ENCODE measurements at regions not wholly inside any gene's neighbourhood (a gene's known extent, or its start where the extent isn't known, plus 50 kb on each side); places are given as distances from the start of the nearest gene placed in this dataset.

DNA sequence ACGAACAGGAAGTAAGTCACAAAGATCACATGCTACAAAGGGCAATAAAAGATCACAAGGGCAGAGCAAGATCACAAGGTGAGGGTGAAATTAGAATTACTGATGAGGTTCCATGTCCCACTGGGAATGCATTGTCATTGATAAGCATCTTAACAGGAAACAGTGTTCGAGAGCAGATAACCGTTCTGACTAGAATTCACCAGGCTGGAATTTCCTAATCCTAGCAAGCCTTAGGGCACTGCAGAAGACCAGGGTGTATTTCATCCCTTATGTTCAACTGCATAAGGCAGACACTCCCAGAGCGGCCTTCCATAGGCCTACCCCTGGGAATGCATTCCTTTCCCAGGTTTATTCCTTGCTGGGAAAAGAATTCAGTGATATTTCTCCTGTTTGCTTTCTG, 980.6 kb upstream of the LCORL start:
- peaks cover 0 to 19% (median 3%) of the 10 kb centered on the region in 7 donors for H3K9me3 Mint-ChIP-seq
- no peak overlapping the region for H3K4me2 ChIP-seq (replicated peaks; ENCODE audit: extremely low read depth, low read length, poor library complexity, severe bottlenecking)
- H3K36me3 Mint-ChIP-seq = no peaks in the 10 kb centered on the region
- no peak overlapping the region for H3K27ac ChIP-seq (ENCODE audit: low read depth in 1 of 2, low read length in 2 of 2)
- no peaks in the 10 kb centered on the region for H3K4me1 ChIP-seq (ENCODE audit: control insufficient read depth in 1 of 2, insufficient read depth in 2 of 2, low read length in 2 of 2)
- intact Hi-C loops (cut with micrococcal nuclease) = no loop called here
- H3K4me3 ChIP-seq (replicated peaks in 1 of 3; ENCODE audit: low read depth in 2 of 3, low read length in 3 of 3) = no peak overlapping the region
- WGBS (ENCODE audit: insufficient coverage) = 93% methylated on average over 4 of the region's 4 CpGs
- H3K27me3 ChIP-seq (ENCODE audit: control insufficient read depth in 2 of 2, insufficient read depth in 2 of 2, low read length in 2 of 2) = no peaks in the 10 kb centered on the region
- H3K79me2 ChIP-seq (ENCODE audit: insufficient read depth, low read length) = no peaks in the 10 kb centered on the region
- no peak for DNase-seq
- no peak overlapping the region for H3K9ac ChIP-seq (ENCODE audit: insufficient read depth, low read length, poor library complexity, severe bottlenecking)
- H3K4me1 Mint-ChIP-seq = no peaks in the 10 kb centered on the region
- H4K20me1 ChIP-seq (ENCODE audit: insufficient read depth, low read length) = no peaks in the 10 kb centered on the region
- H2AFZ ChIP-seq (ENCODE audit: insufficient read depth, low read depth, low read length, poor library complexity, severe bottlenecking) = no peak overlapping the region
- peaks cover 0 to 4% (median 0%) of the 10 kb centered on the region in 3 donors for H3K27me3 Mint-ChIP-seq (ENCODE audit: low read depth in 3 of 3)
- H3K4me3 Mint-ChIP-seq = no peak overlapping the region
- no peak overlapping the region for H3K27ac Mint-ChIP-seq
- peaks cover 0 to 8% of the 10 kb centered on the region in 2 donors for H3K9me3 ChIP-seq (replicated peaks in 1 of 2; ENCODE audit: control insufficient read depth in 1 of 2, insufficient read depth in 1 of 2, low read length in 2 of 2)
- TF ChIP-seq, protein P1, sequence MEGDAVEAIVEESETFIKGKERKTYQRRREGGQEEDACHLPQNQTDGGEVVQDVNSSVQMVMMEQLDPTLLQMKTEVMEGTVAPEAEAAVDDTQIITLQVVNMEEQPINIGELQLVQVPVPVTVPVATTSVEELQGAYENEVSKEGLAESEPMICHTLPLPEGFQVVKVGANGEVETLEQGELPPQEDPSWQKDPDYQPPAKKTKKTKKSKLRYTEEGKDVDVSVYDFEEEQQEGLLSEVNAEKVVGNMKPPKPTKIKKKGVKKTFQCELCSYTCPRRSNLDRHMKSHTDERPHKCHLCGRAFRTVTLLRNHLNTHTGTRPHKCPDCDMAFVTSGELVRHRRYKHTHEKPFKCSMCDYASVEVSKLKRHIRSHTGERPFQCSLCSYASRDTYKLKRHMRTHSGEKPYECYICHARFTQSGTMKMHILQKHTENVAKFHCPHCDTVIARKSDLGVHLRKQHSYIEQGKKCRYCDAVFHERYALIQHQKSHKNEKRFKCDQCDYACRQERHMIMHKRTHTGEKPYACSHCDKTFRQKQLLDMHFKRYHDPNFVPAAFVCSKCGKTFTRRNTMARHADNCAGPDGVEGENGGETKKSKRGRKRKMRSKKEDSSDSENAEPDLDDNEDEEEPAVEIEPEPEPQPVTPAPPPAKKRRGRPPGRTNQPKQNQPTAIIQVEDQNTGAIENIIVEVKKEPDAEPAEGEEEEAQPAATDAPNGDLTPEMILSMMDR (IDR thresholded peaks at IDR 0.05) = no peak
- H3K36me3 ChIP-seq (replicated peaks in 1 of 2; ENCODE audit: control insufficient read depth in 1 of 2, insufficient read depth in 2 of 2, low read length in 2 of 2) = no peaks in the 10 kb centered on the region

DNA sequence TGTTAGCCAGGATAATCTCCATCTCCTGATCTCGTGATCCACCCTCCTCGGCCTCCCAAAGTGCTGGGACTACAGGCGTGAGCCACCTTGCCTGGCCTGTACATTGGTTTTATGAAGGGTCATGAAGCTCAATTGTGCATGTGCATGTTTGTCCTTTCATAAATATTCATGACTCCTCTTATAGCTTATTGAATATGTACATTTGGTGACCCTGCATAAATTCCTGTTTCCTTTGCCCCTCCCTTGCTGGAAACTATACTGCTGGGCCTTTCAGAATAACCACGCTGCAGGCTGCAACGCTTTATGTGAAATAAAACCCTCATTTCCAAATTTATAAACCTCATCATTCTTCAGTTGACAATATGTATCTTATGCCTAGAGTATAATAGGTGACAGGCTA, 978.0 kb upstream of the LCORL start:
- H3K27ac ChIP-seq (ENCODE audit: low read depth in 1 of 2, low read length in 2 of 2) = no peak overlapping the region
- Mint-ChIP-seq H3K9me3 (peaks cover 0 to 21% (median 8%) of the 10 kb centered on the region in 7 donors), H3K4me3 (no peak overlapping the region), H3K27me3 (ENCODE audit: low read depth in 3 of 3) (peaks cover 0 to 4% (median 0%) of the 10 kb centered on the region in 3 donors), H3K4me1 (no peaks in the 10 kb centered on the region), H3K27ac (no peak overlapping the region), H3K36me3 (no peaks in the 10 kb centered on the region)
- peaks cover 0 to 18% of the 10 kb centered on the region in 2 donors for H3K9me3 ChIP-seq (replicated peaks in 1 of 2; ENCODE audit: control insufficient read depth in 1 of 2, insufficient read depth in 1 of 2, low read length in 2 of 2)
- no peak overlapping the region for H3K9ac ChIP-seq (ENCODE audit: insufficient read depth, low read length, poor library complexity, severe bottlenecking)
- no peaks in the 10 kb centered on the region for H3K79me2 ChIP-seq (ENCODE audit: insufficient read depth, low read length)
- H3K4me2 ChIP-seq (replicated peaks; ENCODE audit: extremely low read depth, low read length, poor library complexity, severe bottlenecking) = no peak overlapping the region
- TF ChIP-seq, protein P1 (IDR thresholded peaks at IDR 0.05) = no peak
- H3K27me3 ChIP-seq (ENCODE audit: control insufficient read depth in 2 of 2, insufficient read depth in 2 of 2, low read length in 2 of 2) = no peaks in the 10 kb centered on the region
- no peaks in the 10 kb centered on the region for H3K4me1 ChIP-seq (ENCODE audit: control insufficient read depth in 1 of 2, insufficient read depth in 2 of 2, low read length in 2 of 2)
- H3K36me3 ChIP-seq (replicated peaks in 1 of 2; ENCODE audit: control insufficient read depth in 1 of 2, insufficient read depth in 2 of 2, low read length in 2 of 2) = no peaks in the 10 kb centered on the region
- intact Hi-C loops (cut with micrococcal nuclease) = no loop called here
- 96% methylated on average over 3 of the region's 5 CpGs for WGBS (ENCODE audit: insufficient coverage)
- no peak overlapping the region for H2AFZ ChIP-seq (ENCODE audit: insufficient read depth, low read depth, low read length, poor library complexity, severe bottlenecking)
- H3K4me3 ChIP-seq (replicated peaks in 1 of 3; ENCODE audit: low read depth in 2 of 3, low read length in 3 of 3) = no peak overlapping the region
- H4K20me1 ChIP-seq (ENCODE audit: insufficient read depth, low read length) = no peaks in the 10 kb centered on the region
- no peak for DNase-seq
